ENCODE measurements at regions not wholly inside any gene's neighbourhood (a gene's known extent, or its start where the extent isn't known, plus 50 kb on each side); places are given as distances from the start of the nearest gene placed in this dataset.
"Not testable (repeated sequence)": the region's sequence is repeated elsewhere in the genome, so short reads cannot be mapped to it uniquely, and the experiment has no call there.

DNA sequence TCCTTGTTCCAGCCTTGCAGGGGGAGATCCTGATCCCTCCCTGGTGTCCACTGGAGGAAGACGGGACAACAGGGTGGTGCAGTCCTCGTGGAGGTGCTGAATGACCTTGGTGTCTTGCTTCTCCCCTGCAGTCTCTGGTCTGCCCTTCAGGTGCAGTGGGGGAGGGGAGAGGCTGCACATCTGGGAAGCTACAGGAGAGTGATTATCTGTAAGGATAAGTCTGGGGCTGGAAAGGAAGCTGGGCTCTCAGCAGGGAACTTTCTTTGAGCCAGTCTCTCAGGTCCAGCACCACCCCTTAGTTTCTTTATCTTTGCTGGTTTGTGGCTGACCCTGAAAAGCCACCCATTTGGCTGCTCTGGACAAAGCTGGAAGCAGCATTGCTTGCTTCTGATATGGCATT lies 275.6 kb downstream of the CCSER2 start:
- no peaks in the 10 kb centered on the region for H3K36me3 Mint-ChIP-seq (ENCODE audit: low read depth)
- no peak overlapping the region for H3K4me3 Mint-ChIP-seq
- no peaks in the 10 kb centered on the region for H3K27me3 Mint-ChIP-seq
- no peaks in the 10 kb centered on the region for H3K9me3 Mint-ChIP-seq
- no peak overlapping the region for H3K27ac Mint-ChIP-seq
- intact Hi-C loops (cut with micrococcal nuclease), result no loop called here
- H3K4me1 Mint-ChIP-seq (ENCODE audit: low read depth), result no peaks in the 10 kb centered on the region

DNA sequence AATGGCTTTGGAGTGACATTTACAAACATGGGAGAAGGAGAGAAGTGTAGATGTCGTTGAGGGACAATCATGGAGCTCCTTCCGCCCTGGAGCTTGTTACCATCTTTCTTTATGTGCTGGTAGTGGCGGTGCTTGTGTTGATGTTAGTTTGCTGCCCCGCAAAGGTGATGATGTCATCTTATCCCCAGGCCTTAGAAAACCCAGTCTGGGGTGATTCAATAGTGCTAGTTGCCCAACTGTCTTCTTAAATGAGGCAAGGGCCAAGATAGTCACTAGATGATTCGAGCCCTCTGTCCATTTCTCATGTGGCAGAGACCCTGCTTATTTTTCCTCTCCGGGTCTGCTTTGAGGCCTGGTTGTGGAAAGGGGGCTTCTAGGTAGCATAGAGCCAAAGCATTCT lies 277.4 kb downstream of the CCSER2 start:
- no peaks in the 10 kb centered on the region for H3K27me3 Mint-ChIP-seq
- no peaks in the 10 kb centered on the region for H3K9me3 Mint-ChIP-seq
- no peak overlapping the region for H3K4me3 Mint-ChIP-seq
- intact Hi-C loops (cut with micrococcal nuclease), result no loop called here
- no peak overlapping the region for H3K27ac Mint-ChIP-seq
- no peaks in the 10 kb centered on the region for H3K36me3 Mint-ChIP-seq (ENCODE audit: low read depth)
- H3K4me1 Mint-ChIP-seq (ENCODE audit: low read depth), result no peaks in the 10 kb centered on the region

DNA sequence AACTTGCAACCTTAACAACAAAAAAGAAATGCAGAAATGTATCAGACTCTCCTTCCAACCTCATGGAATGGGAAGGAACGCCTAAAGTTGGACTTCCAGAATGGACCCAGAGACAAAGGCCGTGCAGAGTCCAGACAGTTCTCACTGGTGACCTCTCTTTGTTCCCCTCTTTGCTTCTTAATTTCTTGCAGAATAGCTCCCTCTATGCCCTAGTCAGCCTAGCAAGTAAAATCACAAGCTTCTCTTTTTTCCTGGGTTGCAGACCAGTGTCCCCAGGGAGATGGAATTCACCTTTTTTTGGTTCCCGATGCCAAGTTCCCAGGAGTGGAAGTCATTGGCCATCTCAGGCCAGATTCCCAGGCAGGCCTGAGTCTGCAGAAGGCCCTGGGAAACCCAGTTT lies 278.0 kb downstream of the CCSER2 start:
- no peaks in the 10 kb centered on the region for H3K27me3 Mint-ChIP-seq
- H3K4me1 Mint-ChIP-seq (ENCODE audit: low read depth), result no peaks in the 10 kb centered on the region
- intact Hi-C loops (cut with micrococcal nuclease), result no loop called here
- no peaks in the 10 kb centered on the region for H3K36me3 Mint-ChIP-seq (ENCODE audit: low read depth)
- H3K27ac Mint-ChIP-seq, result no peak overlapping the region
- H3K9me3 Mint-ChIP-seq, result no peaks in the 10 kb centered on the region
- no peak overlapping the region for H3K4me3 Mint-ChIP-seq

DNA sequence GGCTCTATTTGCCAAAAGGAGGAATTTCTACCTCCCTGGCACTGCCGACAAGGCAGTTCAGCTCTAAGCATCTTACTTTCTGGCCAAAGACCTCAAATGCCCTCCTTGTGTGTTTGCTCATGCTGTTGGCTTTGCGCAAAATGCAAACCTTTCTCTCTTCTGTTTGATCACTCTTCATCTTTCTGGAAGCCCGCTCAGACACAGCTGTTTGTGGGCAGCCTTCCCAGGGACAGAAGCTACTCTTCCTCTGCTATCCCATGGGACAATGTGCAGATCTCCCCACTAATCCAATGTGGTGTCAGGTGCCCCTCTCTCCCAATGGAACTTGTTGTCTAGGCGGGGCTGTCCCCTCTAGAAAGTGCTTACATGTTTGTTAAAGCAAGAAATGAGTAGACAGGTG lies 278.7 kb downstream of the CCSER2 start:
- H3K27ac Mint-ChIP-seq, result no peak overlapping the region
- no peaks in the 10 kb centered on the region for H3K4me1 Mint-ChIP-seq (ENCODE audit: low read depth)
- no peaks in the 10 kb centered on the region for H3K27me3 Mint-ChIP-seq
- no peaks in the 10 kb centered on the region for H3K9me3 Mint-ChIP-seq
- intact Hi-C loops (cut with micrococcal nuclease), result no loop called here
- no peak overlapping the region for H3K4me3 Mint-ChIP-seq
- H3K36me3 Mint-ChIP-seq (ENCODE audit: low read depth), result no peaks in the 10 kb centered on the region

DNA sequence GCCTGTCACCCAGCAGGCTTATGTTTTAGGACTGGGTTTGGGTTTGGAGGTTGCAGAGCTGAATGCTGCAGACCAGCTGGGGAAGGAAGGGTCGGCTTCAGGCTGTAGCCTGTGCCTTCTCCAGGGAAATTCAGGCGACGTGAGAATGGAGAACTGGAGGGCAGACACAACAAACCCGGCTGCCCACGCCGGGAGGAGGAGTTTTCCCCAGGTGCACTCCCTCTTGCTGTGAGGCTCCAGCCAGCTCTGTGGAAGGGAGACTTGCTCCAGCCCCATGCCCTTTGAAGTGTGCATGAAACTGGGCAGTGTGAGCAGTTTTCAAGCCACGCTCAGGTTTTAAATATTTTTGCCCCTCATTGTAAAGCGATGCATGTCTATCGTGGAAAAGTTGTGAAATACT lies 279.1 kb downstream of the CCSER2 start:
- intact Hi-C loops (cut with micrococcal nuclease), result no loop called here
- Mint-ChIP-seq H3K27me3 (no peaks in the 10 kb centered on the region), H3K27ac (no peak overlapping the region), H3K4me3 (no peak overlapping the region), H3K36me3 (ENCODE audit: low read depth) (no peaks in the 10 kb centered on the region), H3K9me3 (no peaks in the 10 kb centered on the region), H3K4me1 (ENCODE audit: low read depth) (no peaks in the 10 kb centered on the region)

DNA sequence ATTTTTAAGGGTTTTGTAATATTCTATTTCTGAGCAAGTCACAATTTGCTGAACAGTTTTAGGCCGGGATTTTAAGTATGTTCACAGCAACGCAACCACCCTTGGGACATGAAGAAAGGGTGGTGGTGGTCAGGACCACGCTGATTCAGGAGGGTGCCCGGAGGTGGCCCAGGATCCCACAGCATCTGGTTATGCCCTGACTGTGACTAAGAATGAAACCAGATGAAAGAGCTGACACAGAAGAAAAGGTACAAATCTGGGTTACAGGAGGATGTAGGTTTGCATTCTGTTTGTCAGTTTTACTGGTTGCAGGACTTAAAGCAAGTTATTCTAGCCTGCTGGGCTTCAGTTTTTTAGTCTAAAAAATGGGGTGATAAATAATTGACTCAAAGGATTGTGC lies 279.7 kb downstream of the CCSER2 start:
- H3K4me3 Mint-ChIP-seq, result no peak overlapping the region
- H3K27ac Mint-ChIP-seq, result no peak overlapping the region
- H3K36me3 Mint-ChIP-seq (ENCODE audit: low read depth), result no peaks in the 10 kb centered on the region
- no peaks in the 10 kb centered on the region for H3K4me1 Mint-ChIP-seq (ENCODE audit: low read depth)
- H3K9me3 Mint-ChIP-seq, result no peaks in the 10 kb centered on the region
- intact Hi-C loops (cut with micrococcal nuclease), result no loop called here
- no peaks in the 10 kb centered on the region for H3K27me3 Mint-ChIP-seq

DNA sequence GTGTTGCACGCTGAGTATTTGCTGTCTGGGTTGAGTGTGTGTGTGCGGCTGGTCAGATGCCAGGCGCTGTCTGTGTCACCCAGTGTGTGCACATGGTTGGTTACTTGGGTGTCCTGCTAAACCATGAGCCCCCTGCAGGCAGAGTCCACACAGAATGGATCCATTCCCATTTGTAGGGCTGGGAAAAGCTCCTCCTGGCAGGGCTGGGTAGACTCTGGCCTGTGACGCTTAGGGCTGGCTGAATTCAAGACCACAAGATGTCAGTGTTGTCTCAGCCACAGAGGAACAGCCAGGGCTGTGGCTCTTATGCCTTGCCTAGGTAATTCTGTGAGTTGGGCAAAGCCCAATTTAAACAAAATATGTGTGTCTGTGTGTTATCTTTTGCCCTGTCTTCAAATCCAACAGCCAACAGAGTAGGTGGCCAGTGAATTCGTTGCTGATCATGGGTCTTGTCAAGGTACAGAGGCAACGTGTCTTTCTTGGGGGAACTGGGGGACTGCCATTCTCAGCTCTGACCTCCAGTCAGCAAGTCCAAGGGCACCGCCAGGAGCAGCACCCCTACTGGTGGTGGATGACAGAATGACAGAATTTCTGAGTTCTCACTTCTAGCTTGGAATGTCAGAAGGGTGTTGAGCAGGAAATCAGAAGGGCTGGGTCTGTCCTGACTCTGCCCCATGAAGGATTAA lies 285.1 kb downstream of the CCSER2 start:
- H3K4me1 Mint-ChIP-seq (ENCODE audit: low read depth), result no peaks in the 10 kb centered on the region
- H3K4me3 Mint-ChIP-seq, result no peak overlapping the region
- no peaks in the 10 kb centered on the region for H3K9me3 Mint-ChIP-seq
- no peak overlapping the region for H3K27ac Mint-ChIP-seq
- H3K36me3 Mint-ChIP-seq (ENCODE audit: low read depth), result no peaks in the 10 kb centered on the region
- no peaks in the 10 kb centered on the region for H3K27me3 Mint-ChIP-seq
- intact Hi-C loops (cut with micrococcal nuclease), result no loop called here

DNA sequence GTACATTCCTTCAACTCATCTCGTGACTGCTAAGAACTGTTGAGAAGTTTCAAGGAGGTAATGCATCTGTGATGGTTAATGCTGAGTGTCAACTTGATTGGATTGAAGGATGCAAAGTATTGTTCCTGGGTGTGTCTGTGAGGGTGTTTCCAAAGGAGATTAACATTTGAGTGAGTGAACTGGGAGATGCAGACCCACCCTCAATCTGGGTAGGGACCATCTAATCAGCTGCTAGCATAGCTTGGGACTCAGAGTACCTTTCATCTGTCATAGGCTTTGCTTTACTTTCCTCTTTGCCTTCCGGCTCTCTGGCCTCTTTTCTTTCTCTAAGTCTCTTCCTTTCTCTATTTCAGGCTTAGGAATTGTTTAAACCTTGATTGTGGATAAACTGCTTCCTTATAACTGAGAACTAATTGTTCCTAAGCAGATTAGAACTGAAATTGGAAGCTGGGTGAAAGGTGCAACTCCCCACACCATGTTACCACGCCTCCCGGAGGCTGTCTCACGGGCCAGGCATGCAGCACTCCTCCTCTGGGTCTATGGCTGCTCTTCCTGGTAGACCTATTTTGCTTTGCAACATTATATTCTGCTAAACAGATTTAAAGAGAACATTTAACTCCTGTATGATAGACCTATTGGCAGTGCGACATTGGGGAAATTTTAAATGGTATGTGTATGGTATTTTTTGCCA lies 298.2 kb downstream of the CCSER2 start:
- Mint-ChIP-seq H3K36me3 (ENCODE audit: low read depth) (no peaks in the 10 kb centered on the region), H3K27ac (no peak overlapping the region), H3K9me3 (no peaks in the 10 kb centered on the region), H3K4me1 (ENCODE audit: low read depth) (no peaks in the 10 kb centered on the region), H3K4me3 (no peak overlapping the region), H3K27me3 (no peaks in the 10 kb centered on the region)
- intact Hi-C loops (cut with micrococcal nuclease), result no loop called here

DNA sequence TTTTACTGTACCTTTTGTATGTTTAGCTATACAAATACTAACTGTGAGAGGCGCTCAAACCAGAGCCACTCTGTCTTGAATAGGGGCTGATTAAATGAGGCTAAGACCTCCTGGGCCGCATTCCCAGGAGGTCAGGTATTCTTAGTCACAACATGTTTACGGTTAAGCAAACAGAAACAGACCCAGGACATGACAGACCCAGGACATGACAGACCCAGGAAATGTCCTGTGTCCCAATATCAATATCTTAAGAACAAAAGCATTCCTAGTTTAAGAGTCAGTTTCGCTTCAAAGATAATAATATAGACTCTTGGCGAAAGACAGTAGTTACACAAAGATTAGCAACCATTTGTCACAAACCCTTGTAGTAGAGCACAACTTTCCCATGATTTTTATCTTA lies 304.5 kb downstream of the CCSER2 start:
- intact Hi-C loops (cut with micrococcal nuclease), result no loop called here
- H3K36me3 Mint-ChIP-seq (ENCODE audit: low read depth), result no peaks in the 10 kb centered on the region
- H3K4me1 Mint-ChIP-seq (ENCODE audit: low read depth), result no peaks in the 10 kb centered on the region
- no peaks in the 10 kb centered on the region for H3K27me3 Mint-ChIP-seq
- H3K4me3 Mint-ChIP-seq, result no peak overlapping the region
- no peak overlapping the region for H3K27ac Mint-ChIP-seq
- H3K9me3 Mint-ChIP-seq, result no peaks in the 10 kb centered on the region

DNA sequence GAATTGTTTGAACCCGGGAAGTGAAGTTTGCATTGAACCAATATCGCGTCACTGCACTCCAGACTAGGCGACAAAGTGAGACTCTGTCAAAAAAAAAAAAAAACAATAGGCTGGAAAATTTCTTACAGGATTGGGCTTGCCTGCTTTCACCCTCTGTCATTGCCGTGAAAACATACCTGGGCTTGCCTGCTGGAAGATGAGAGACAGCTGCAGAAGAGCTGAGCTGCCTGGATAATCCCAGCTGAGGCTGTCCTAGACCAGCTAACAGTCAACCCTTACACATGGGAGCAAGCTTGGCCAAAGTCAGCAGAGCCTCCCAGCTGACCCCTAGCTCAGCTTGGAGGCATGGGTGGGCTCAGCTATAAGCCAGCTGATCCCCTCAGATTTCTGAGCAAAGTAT lies 306.2 kb downstream of the CCSER2 start:
- H3K27ac Mint-ChIP-seq, result no peak overlapping the region
- no peaks in the 10 kb centered on the region for H3K4me1 Mint-ChIP-seq (ENCODE audit: low read depth)
- H3K36me3 Mint-ChIP-seq (ENCODE audit: low read depth), result no peaks in the 10 kb centered on the region
- H3K9me3 Mint-ChIP-seq, result no peaks in the 10 kb centered on the region
- no peaks in the 10 kb centered on the region for H3K27me3 Mint-ChIP-seq
- H3K4me3 Mint-ChIP-seq, result no peak overlapping the region
- intact Hi-C loops (cut with micrococcal nuclease), result no loop called here

DNA sequence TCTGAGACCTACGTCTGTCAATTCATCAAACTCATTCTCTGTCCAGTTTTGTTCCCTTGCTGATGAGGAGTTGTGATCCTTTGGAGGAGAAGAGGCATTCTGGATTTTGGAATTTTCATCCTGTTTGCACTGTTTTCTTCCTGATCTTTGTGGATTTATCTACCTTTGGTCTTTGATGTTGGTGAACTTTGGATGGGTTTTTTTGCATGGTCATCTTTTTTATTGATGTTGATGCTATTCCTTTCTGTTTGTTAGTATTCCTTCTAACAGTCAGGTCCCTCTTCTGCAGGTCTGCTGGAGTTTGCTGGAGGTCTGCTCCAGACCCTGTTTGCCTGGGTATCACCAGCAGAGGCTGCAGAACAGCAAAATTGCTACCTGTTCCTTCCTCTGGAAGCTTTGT lies 322.2 kb downstream of the CCSER2 start:
- H3K27me3 Mint-ChIP-seq; H3K27ac Mint-ChIP-seq; H3K9me3 Mint-ChIP-seq; H3K36me3 Mint-ChIP-seq (ENCODE audit: low read depth); intact Hi-C loops (cut with micrococcal nuclease); H3K4me1 Mint-ChIP-seq (ENCODE audit: low read depth); H3K4me3 Mint-ChIP-seq: not testable (repeated sequence)

DNA sequence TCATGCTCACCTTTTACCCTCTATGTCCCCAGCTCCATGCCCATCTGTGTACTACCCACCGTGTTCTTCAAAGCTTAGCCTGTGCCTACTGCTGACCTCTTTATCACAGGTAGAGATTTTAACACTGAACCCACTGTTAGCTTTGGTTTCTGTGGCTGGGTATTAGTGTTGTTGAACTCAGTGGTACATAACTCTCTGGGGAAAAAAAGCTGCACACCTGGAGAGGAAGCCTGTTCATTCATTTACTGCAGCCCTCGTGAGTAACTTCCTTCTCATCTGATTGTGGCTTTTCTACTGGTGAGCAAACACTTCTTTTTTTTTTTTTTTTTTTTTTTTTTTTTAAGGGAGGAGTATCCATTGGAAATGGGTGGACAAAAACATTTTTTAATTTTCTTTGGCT lies 326.3 kb downstream of the CCSER2 start:
- Mint-ChIP-seq H3K9me3 (no peaks in the 10 kb centered on the region), H3K4me3 (no peak overlapping the region), H3K4me1 (ENCODE audit: low read depth) (no peaks in the 10 kb centered on the region), H3K36me3 (ENCODE audit: low read depth) (no peaks in the 10 kb centered on the region), H3K27me3 (no peaks in the 10 kb centered on the region), H3K27ac (no peak overlapping the region)
- intact Hi-C loops (cut with micrococcal nuclease), result no loop called here

DNA sequence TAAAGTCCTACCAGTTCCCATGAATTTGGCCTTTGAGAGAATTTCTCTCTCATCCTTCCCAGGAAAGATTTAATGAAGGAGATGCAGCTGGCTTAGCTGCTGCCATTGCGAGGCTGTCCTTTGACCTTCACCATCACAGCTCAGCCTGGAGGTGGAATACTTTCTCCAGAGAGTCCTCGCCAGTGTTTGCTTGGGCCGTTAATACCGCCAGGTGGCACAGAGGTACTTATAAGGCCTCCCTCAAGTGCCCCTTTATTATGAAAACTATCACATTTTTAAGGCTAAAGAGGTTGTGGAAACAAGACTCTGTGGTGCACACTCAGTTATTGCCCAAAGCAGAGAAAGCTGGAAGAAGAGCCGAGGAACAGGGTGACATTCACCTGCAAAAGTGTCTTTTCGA lies 330.6 kb downstream of the CCSER2 start:
- Mint-ChIP-seq H3K27ac (no peak overlapping the region), H3K9me3 (no peaks in the 10 kb centered on the region), H3K4me1 (ENCODE audit: low read depth) (no peaks in the 10 kb centered on the region), H3K36me3 (ENCODE audit: low read depth) (no peaks in the 10 kb centered on the region), H3K27me3 (no peaks in the 10 kb centered on the region), H3K4me3 (no peak overlapping the region)
- intact Hi-C loops (cut with micrococcal nuclease), result no loop called here

DNA sequence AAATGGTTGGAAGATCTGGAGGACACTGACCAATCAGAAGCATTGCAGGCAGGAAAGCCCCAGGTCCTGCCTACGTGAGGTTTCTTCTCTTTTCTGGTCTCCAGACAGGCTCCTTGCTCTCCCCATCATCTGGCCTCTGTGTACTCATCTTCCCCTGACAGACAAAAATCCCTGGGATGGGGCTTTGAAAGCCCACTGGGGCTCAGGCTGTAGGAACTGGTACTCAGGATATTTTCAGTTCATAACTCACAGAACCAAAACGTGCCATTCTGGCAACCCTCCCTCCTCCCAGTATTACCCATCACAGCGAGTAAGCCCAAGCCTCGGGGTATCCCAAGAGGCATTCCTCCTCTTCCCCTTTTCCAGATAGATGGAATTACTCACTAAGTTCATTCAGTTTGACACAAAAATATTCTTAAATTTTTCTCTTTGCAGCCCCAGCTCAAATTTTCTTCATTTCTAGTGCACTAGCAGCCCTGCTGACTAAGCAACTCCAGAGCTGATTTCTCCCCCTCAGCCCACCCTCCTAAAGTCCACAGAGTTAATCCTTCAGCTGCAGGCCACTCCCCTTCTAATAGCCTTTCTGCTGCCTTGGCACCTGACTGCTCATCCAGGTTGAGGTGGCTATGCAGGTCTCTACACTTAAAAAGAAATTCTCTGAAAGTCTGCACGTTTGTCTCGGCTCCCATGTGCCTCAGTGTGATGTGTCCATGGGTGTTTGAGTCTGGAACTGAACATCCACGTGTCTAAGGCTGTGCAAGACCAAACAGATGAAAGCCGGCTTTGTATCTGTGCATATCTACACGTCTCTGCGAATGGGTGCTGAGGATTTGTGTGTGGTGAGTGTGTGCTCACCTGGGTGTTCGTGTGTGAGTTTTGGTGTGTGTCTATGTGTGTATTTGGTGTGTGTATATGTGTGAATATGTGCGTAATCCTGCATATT lies 331.4 kb downstream of the CCSER2 start:
- intact Hi-C loops (cut with micrococcal nuclease), result no loop called here
- Mint-ChIP-seq H3K36me3 (ENCODE audit: low read depth) (no peaks in the 10 kb centered on the region), H3K27ac (no peak overlapping the region), H3K4me1 (ENCODE audit: low read depth) (no peaks in the 10 kb centered on the region), H3K4me3 (no peak overlapping the region), H3K27me3 (no peaks in the 10 kb centered on the region), H3K9me3 (no peaks in the 10 kb centered on the region)

All from dendritic cell treated with granulocyte-macrophage colony-stimulating factor and Interleukin-4, amounts not matched to agents 40 ng/mL and 50 ng/mL, for 4 days (primary cell).